ENCODE measurements at regions not wholly inside any gene's neighbourhood (a gene's known extent, or its start where the extent isn't known, plus 50 kb on each side); places are given as distances from the start of the nearest gene placed in this dataset.

DNA sequence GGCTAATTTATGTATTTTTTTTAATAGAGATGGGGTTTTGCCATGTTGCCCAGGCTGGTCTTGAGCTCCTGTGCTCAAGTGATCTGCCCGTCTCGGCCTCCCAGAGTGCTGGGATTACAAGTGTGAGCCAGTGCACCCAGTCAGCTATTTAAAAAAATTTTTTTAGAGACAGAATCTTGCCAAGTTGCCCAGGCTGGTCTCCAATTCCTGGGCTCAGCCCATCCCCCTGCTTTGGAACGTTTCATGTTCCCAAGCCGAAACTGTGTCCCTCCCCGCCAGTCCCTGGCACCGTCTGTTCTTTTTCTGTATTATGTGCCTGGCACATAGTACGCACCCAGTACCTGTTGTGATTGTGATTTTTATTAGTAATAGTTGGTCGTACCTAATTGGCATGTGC lies 63.1 kb upstream of the MGAT5 start:
- TF ChIP-seq CTCF (conservative IDR thresholded peaks at IDR 0.05; ENCODE audit: low read depth, low read length) (no peak), EZH2 (IDR thresholded peaks at IDR 0.05; ENCODE audit: borderline replicate concordance, low read depth, low read length, poor library complexity, severe bottlenecking) (no peak)

Measured in A673 (cell line).